SU-DHL-6 (cell line): ENCODE measurements at regions not wholly inside any gene's neighbourhood (a gene's known extent, or its start where the extent isn't known, plus 50 kb on each side); places are given as distances from the start of the nearest gene placed in this dataset.

Experiments
- EZH2phosphoT487 ChIP-seq: fragments of 200-600 bp; sonication (generic), shearing (Covaris generic); conservative IDR thresholded peaks from 2 replicates; pipeline ENCODE4 v1.6.1; 2018; ENCODE audit warnings: mild to moderate bottlenecking, antibody characterized with exemption, low read length, moderate library complexity, mixed read lengths
- TF ChIP-seq, protein P1 (sequence below): fragments of 200-600 bp; sonication (generic); IDR thresholded peaks from one replicate; pipeline ENCODE4 v1.5.1; 2017; ENCODE audit warnings: antibody characterized with exemption, mild to moderate bottlenecking, low read length, moderate library complexity; ENCODE audit not compliant: insufficient read depth, poor library complexity, severe bottlenecking

GRCh38 chr1:229095325-229095724 lies 175.6 kb upstream of the RAB4A start:
- TF ChIP-seq, protein P1, sequence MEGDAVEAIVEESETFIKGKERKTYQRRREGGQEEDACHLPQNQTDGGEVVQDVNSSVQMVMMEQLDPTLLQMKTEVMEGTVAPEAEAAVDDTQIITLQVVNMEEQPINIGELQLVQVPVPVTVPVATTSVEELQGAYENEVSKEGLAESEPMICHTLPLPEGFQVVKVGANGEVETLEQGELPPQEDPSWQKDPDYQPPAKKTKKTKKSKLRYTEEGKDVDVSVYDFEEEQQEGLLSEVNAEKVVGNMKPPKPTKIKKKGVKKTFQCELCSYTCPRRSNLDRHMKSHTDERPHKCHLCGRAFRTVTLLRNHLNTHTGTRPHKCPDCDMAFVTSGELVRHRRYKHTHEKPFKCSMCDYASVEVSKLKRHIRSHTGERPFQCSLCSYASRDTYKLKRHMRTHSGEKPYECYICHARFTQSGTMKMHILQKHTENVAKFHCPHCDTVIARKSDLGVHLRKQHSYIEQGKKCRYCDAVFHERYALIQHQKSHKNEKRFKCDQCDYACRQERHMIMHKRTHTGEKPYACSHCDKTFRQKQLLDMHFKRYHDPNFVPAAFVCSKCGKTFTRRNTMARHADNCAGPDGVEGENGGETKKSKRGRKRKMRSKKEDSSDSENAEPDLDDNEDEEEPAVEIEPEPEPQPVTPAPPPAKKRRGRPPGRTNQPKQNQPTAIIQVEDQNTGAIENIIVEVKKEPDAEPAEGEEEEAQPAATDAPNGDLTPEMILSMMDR = no peak
- TF ChIP-seq EZH2phosphoT487 = no peak
